ENCODE measurements at regions not wholly inside any gene's neighbourhood (a gene's known extent, or its start where the extent isn't known, plus 50 kb on each side); places are given as distances from the start of the nearest gene placed in this dataset.

DNA sequence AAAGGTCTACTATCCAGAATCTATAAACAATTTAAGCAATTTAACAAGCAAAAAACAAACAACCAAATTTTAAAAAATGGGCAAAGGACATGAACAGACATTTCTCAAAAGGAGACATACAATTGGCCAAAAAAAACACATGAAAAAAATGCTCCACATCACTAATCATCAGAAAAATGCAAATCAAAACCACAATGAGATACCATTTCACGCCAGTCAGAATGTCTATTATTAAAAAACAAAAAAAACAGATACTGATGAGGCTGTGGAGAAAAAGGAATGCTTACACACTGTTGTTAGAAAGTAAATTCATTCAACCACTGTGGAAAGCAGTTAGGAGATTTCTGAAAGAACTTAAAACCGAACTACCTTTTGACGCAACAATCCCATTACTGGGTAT is 66.4 kb upstream of the SESTD1 start:
- TF ChIP-seq POLR2AphosphoS5 (IDR thresholded peaks at IDR 0.05; ENCODE audit: borderline replicate concordance, low read depth, low read length) (no peak), EZH2 (IDR thresholded peaks at IDR 0.05) (no peak)

Measured in SK-N-MC (cell line).